Adipocyte (in vitro differentiated cells): ENCODE measurements at regions not wholly inside any gene's neighbourhood (a gene's known extent, or its start where the extent isn't known, plus 50 kb on each side); places are given as distances from the start of the nearest gene placed in this dataset.
A peak's percentile ranks its signal among the peaks of the same experiment; 100 is the strongest.

Source experiments
- DNase-seq: peaks from one replicate; pipeline ENCODE4 v3.0.0-alpha.2; 2015; ENCODE audit warnings: low read depth
- H3K27me3 ChIP-seq: replicated peaks from 2 replicates; pipeline ENCODE4 v1.7.0; 2013; ENCODE audit warnings: mild to moderate bottlenecking, low read length, moderate library complexity; ENCODE audit not compliant: control insufficient read depth, insufficient read depth
- H3K36me3 ChIP-seq: 2 replicates; pipeline ENCODE4 v1.7.0; 2013; ENCODE audit warnings: low read length, mild to moderate bottlenecking, moderate library complexity; ENCODE audit not compliant: control insufficient read depth, insufficient read depth, severe bottlenecking
- H3K4me1 ChIP-seq: 2 replicates; pipeline ENCODE4 v1.7.0; 2013; ENCODE audit warnings: mild to moderate bottlenecking, low read length, moderate library complexity; ENCODE audit not compliant: control insufficient read depth, insufficient read depth
- H3K4me3 ChIP-seq: 2 replicates; pipeline ENCODE4 v1.7.0; 2013; ENCODE audit warnings: mild to moderate bottlenecking, low read length, moderate library complexity
- H3K9ac ChIP-seq: 2 replicates; pipeline ENCODE4 v1.7.0; 2013; ENCODE audit warnings: mild to moderate bottlenecking, low read length, moderate library complexity
- H3K9me3 ChIP-seq: 2 replicates; pipeline ENCODE4 v1.7.0; 2013; ENCODE audit warnings: mild to moderate bottlenecking, low read length, moderate library complexity; ENCODE audit not compliant: control insufficient read depth

- H3K9ac ChIP-seq = no peak overlapping the region
- H3K27me3 ChIP-seq = no peaks in the 10 kb centered on the region
- no peak overlapping the region for H3K4me3 ChIP-seq
- no peaks in the 10 kb centered on the region for H3K36me3 ChIP-seq
- DNase-seq = no peak
- H3K9me3 ChIP-seq = no peaks in the 10 kb centered on the region
- H3K4me1 ChIP-seq = peaks cover 9% of the 10 kb centered on the region
These were observed 57.6 kb downstream of the PTTG1 start for GRCh38 chr5:160479220-160479619.

- DNase-seq = peak; percentile 73
- Histone ChIP-seq H3K4me3 (no peak overlapping the region), H3K9ac (no peak overlapping the region), H3K36me3 (no peaks in the 10 kb centered on the region), H3K4me1 (peaks cover 9% of the 10 kb centered on the region), H3K27me3 (no peaks in the 10 kb centered on the region), H3K9me3 (no peaks in the 10 kb centered on the region)
These were observed 58.3 kb downstream of the PTTG1 start for GRCh38 chr5:160479926-160480325.

DNA sequence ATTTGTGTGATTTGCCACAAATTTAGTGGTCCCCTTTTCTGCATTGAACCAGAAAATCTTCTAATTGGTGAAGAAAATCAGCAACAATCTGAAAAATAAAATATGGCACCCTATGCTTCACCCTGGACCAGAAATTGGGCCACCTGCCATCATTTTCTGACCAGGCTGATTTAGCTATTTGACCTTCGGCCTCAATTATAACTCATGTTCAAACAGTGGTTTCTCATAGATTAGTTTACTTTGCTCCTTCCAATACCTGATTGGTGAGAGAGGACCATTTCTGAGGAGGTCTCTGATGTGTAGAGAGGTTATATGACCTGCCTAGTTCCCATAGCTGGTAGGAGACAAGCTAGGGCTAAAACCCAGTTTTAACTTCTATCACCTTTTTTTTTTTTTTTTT lies 59.0 kb downstream of the PTTG1 start:
- Histone ChIP-seq H3K4me3 (no peak overlapping the region), H3K4me1 (peaks cover 9% of the 10 kb centered on the region), H3K27me3 (no peaks in the 10 kb centered on the region), H3K9me3 (no peaks in the 10 kb centered on the region), H3K36me3 (no peaks in the 10 kb centered on the region), H3K9ac (no peak overlapping the region)
- DNase-seq = no peak

GRCh38 chr5:160484678-160485077 lies 63.0 kb downstream of the PTTG1 start:
- no peaks in the 10 kb centered on the region for H3K9me3 ChIP-seq
- H3K4me1 ChIP-seq = peaks cover 9% of the 10 kb centered on the region
- H3K4me3 ChIP-seq = no peak overlapping the region
- no peaks in the 10 kb centered on the region for H3K27me3 ChIP-seq
- H3K9ac ChIP-seq = no peak overlapping the region
- H3K36me3 ChIP-seq = no peaks in the 10 kb centered on the region
- DNase-seq = no peak

DNA sequence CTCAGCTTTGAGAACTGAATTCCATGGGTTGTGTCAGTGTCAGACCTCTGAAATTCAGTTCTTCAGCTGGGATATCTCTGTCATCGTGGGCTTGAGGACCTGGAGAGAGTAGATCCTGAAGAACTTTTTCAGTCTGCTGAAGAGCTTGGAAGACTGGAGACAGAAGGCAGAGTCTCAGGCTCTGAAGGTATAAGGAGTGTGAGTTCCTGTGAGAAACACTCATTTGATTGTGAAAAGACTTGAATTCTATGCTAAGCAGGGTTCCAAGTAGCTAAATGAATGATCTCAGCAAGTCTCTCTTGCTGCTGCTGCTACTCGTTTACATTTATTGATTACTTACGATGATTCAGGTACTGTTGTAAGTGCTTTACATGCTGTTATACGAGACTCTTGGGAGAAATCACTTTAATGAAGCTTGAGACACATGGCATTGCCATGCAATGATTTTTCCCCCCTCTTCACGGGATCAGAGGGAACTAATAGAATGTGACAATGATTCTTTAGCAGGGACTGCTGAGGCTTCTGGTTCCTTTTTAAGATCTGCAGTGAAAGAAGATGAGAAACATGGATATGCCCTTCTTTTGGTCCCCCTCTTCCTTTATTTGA lies 63.8 kb downstream of the PTTG1 start:
- Histone ChIP-seq H3K4me1 (peaks cover 2% of the 10 kb centered on the region), H3K4me3 (no peak overlapping the region), H3K36me3 (no peaks in the 10 kb centered on the region), H3K9ac (no peak overlapping the region), H3K9me3 (no peaks in the 10 kb centered on the region), H3K27me3 (no peaks in the 10 kb centered on the region)
- no peak for DNase-seq

DNA sequence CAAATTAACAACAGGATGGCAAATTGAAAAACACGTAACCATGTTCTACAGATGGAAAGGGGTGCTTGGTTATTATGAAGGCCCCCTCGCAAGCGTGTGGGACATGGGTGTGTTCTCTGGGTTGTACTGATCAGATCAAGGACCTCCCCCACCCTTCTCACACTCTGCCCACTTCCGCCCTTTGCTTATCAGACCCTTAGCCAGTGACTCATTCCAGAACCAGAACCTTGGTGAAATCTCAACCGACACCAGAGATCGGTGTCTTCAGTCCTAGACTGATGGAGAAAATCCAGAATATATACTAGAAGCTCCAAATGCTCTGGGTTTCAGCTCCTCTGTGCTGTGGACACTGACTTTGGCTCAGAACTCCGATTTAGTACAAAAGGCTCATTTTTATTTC lies 64.9 kb downstream of the PTTG1 start:
- no peaks in the 10 kb centered on the region for H3K27me3 ChIP-seq
- no peaks in the 10 kb centered on the region for H3K4me1 ChIP-seq
- no peak overlapping the region for H3K9ac ChIP-seq
- no peaks in the 10 kb centered on the region for H3K9me3 ChIP-seq
- no peak for DNase-seq
- H3K4me3 ChIP-seq = no peak overlapping the region
- no peaks in the 10 kb centered on the region for H3K36me3 ChIP-seq

DNA sequence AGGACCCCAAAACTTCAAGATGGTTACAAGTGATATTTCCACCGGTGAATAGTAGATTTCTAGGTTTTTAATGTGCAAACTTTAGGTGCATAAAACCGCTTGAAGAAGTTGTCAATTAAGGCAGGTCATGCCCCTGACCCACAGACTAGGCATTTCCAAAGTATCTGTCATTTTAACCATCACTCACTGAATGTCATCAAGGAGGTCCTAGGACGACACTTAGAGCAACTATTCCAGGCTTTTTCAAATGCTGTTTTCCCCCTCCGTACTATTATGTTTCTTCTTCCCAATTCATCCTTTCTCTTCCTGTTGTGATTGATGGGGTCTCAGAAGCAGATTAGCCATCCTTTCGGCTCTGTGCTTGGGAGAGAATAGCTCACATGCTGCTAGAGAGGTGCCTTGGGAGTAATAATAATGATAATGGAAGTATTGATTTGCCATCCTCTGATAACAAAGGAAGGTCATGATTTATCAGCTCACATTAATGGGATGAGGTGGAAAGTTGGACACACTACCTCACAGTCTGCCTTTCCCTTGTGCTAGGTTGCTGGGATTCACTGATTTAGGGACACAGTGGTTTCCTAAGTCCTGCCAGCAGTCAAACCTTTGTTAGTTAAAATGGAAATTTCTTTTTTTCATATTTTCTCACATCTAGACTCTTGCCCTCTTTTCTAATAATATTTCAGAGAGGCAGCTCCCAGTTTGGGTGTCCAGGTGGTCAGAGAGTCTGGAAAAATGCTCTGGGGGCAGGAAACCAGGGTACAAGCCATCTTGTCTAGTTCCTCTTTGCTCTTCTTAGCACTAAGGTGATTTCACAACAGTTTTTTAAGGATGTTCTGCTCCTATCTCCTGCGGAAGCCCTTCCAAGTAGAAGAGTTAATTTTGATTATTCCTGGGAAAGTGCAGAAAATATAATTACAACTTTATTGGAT lies 67.0 kb downstream of the PTTG1 start:
- no peaks in the 10 kb centered on the region for H3K9me3 ChIP-seq
- no peaks in the 10 kb centered on the region for H3K27me3 ChIP-seq
- DNase-seq = no peak
- no peak overlapping the region for H3K9ac ChIP-seq
- no peak overlapping the region for H3K4me3 ChIP-seq
- H3K4me1 ChIP-seq = no peaks in the 10 kb centered on the region
- no peaks in the 10 kb centered on the region for H3K36me3 ChIP-seq

GRCh38 chr5:160491438-160491837 lies 69.8 kb downstream of the PTTG1 start:
- no peaks in the 10 kb centered on the region for H3K4me1 ChIP-seq
- no peak overlapping the region for H3K4me3 ChIP-seq
- no peak overlapping the region for H3K9ac ChIP-seq
- H3K9me3 ChIP-seq = no peaks in the 10 kb centered on the region
- peaks cover 3% of the 10 kb centered on the region for H3K27me3 ChIP-seq
- no peak for DNase-seq
- H3K36me3 ChIP-seq = no peaks in the 10 kb centered on the region

- Histone ChIP-seq H3K36me3 (no peaks in the 10 kb centered on the region), H3K9ac (no peak overlapping the region), H3K4me3 (no peak overlapping the region), H3K27me3 (peaks cover 3% of the 10 kb centered on the region), H3K4me1 (no peaks in the 10 kb centered on the region), H3K9me3 (no peaks in the 10 kb centered on the region)
- DNase-seq = no peak
These were observed 70.9 kb downstream of the PTTG1 start for GRCh38 chr5:160492565-160492964.

DNA sequence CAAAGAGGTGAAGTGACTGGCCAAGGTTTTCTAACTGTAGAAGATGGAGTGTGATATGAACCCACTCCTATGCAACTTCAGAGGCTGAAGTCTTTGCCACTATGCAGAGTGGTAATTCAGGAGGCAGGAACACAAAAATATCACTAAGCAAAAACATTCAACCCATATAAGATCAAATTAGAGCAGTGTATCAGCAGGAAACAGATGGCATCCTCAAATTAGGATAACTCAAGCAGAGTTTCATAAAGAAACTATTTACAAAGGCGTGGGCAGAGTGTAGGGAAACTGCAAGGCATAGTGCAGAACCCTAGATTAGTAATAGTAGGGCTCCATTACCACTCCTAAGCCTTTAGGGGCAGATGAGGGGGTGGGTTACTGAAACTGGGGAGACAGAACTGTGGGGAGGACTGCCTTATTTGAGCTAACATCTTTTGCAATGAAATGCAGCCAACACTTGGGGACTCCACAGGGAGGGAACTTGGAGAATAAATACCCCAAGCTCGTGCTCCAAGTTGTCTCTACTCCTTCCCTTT lies 72.2 kb downstream of the PTTG1 start:
- DNase-seq = no peak
- no peaks in the 10 kb centered on the region for H3K36me3 ChIP-seq
- H3K9ac ChIP-seq = no peak overlapping the region
- H3K4me1 ChIP-seq = no peaks in the 10 kb centered on the region
- no peak overlapping the region for H3K4me3 ChIP-seq
- peaks cover 3% of the 10 kb centered on the region for H3K27me3 ChIP-seq
- no peaks in the 10 kb centered on the region for H3K9me3 ChIP-seq

- no peak for DNase-seq
- Histone ChIP-seq H3K4me1 (no peaks in the 10 kb centered on the region), H3K9me3 (no peaks in the 10 kb centered on the region), H3K9ac (no peak overlapping the region), H3K4me3 (no peak overlapping the region), H3K27me3 (peaks cover 3% of the 10 kb centered on the region), H3K36me3 (no peaks in the 10 kb centered on the region)
These were observed 72.8 kb downstream of the PTTG1 start for GRCh38 chr5:160494451-160494850.
